H1 (cell line): ENCODE measurements at regions not wholly inside any gene's neighbourhood (a gene's known extent, or its start where the extent isn't known, plus 50 kb on each side); places are given as distances from the start of the nearest gene placed in this dataset.

Experiments
- BACH1 ChIP-seq: IDR thresholded peaks from 2 replicates; pipeline ENCODE4 v1.6.1; 2012; ENCODE audit warnings: low read length, improper control_type of control experiment
- CHD2 ChIP-seq: IDR thresholded peaks from 2 replicates; pipeline ENCODE4 v1.6.1; 2012; ENCODE audit warnings: low read length, improper control_type of control experiment
- CHD7 ChIP-seq: fragments of 300-600 bp; sonication (generic); IDR thresholded peaks from 2 replicates; pipeline ENCODE4 v1.7.1; 2012; ENCODE audit warnings: low read length, moderate library complexity, mild to moderate bottlenecking, inconsistent platforms; ENCODE audit not compliant: insufficient replicate concordance
- PHF8 ChIP-seq: fragments of 200-600 bp; sonication (generic); conservative IDR thresholded peaks from 2 replicates; pipeline ENCODE4 v1.7.1; 2012; ENCODE audit warnings: low read depth, mild to moderate bottlenecking, inconsistent platforms, low read length, moderate library complexity
- TAF1 ChIP-seq: IDR thresholded peaks from 2 replicates; pipeline ENCODE4 v1.6.1; 2011; ENCODE audit warnings: mild to moderate bottlenecking, low read depth, low read length

- TF ChIP-seq CHD7, result no peak
- no peak for TF ChIP-seq TAF1
- no peak for TF ChIP-seq CHD2
- TF ChIP-seq BACH1, result no peak
- no peak for TF ChIP-seq PHF8
Observed at GRCh38 chr20:6837730-6838129, 70.2 kb downstream of the BMP2 start (continued).
